ENCODE measurements at regions not wholly inside any gene's neighbourhood (a gene's known extent, or its start where the extent isn't known, plus 50 kb on each side); places are given as distances from the start of the nearest gene placed in this dataset.

- TF ChIP-seq NR1H2 (CRISPR knock-in tag; IDR thresholded peaks at IDR 0.05) (no peak), GRHL2 (CRISPR knock-in tag; IDR thresholded peaks at IDR 0.05; ENCODE audit: insufficient replicate concordance, severe bottlenecking) (no peak)
Measured at GRCh38 chr2:129254718-129255117, 724.7 kb upstream of the RAB6C start (continued).

DNA sequence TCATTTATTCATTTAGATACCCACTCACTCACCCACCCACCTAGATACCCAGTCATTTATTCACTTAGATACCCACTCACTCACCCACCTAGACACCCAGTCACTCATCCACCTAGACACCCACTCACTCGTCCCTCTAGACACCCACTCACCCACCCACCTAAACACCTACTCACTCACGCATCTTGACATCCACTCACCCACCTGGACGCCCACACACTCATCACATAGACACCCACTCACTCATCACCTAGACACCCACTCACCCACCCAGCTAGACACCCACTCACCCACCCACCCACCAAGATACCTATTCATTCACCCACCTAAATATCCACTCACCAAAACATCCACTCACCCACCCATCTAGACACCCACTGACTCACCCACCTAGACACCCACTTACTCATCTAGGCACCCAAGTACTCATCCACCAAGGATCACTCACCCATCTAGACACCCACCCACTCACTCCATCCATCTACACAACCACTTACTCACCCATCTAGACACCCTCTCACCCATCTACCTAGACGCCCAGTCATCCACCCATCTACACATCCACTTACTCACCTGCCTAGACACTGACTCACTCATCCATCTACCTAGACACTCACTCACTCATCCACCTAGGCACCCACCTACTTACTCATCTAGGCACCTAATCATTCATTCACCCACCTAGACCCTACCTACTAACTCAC is 723.7 kb upstream of the RAB6C start:
- Mint-ChIP-seq H3K4me1 (peaks cover 4% of the 10 kb centered on the region), H3K27ac (no peak overlapping the region), H3K4me3 (no peak overlapping the region), H3K36me3 (peaks cover 8% of the 10 kb centered on the region), H3K9me3 (peaks cover 35% of the 10 kb centered on the region), H3K27me3 (ENCODE audit: low read depth) (peaks cover 2% of the 10 kb centered on the region)
- DNase-seq (ENCODE audit: low spot score) (no peak), ATAC-seq (no peak)
- CTCF ChIA-PET: no interaction called here
- TF ChIP-seq FOXJ3 (CRISPR knock-in tag; IDR thresholded peaks at IDR 0.05; ENCODE audit: borderline replicate concordance): no peak
- TF ChIP-seq ZNF219 (CRISPR knock-in tag; IDR thresholded peaks at IDR 0.05; ENCODE audit: borderline replicate concordance): no peak
- no peak for TF ChIP-seq ZNF317 (CRISPR knock-in tag; IDR thresholded peaks at IDR 0.05; ENCODE audit: borderline replicate concordance, low read depth)
- TF ChIP-seq ELF4 (CRISPR knock-in tag; IDR thresholded peaks at IDR 0.05; ENCODE audit: low read depth): no peak
- no peak for TF ChIP-seq PRRX2 (CRISPR knock-in tag; IDR thresholded peaks at IDR 0.05)
- no peak for TF ChIP-seq TEAD1 (CRISPR knock-in tag; IDR thresholded peaks at IDR 0.05)
- TF ChIP-seq SP1 (CRISPR knock-in tag; conservative IDR thresholded peaks at IDR 0.05): no peak
- no peak for TF ChIP-seq TCF7 (CRISPR knock-in tag; IDR thresholded peaks at IDR 0.05; ENCODE audit: low read depth)
- TF ChIP-seq ZNF121 (CRISPR knock-in tag; IDR thresholded peaks at IDR 0.05): no peak
- no peak for TF ChIP-seq NR1H2 (CRISPR knock-in tag; IDR thresholded peaks at IDR 0.05)
- no peak for TF ChIP-seq AFF4 (CRISPR knock-in tag; IDR thresholded peaks at IDR 0.05; ENCODE audit: borderline replicate concordance)
- no peak for TF ChIP-seq KAT7 (CRISPR knock-in tag; IDR thresholded peaks at IDR 0.05; ENCODE audit: borderline replicate concordance)
- TF ChIP-seq FOXP1 (CRISPR knock-in tag; IDR thresholded peaks at IDR 0.05; ENCODE audit: borderline replicate concordance): no peak
- no peak for TF ChIP-seq ZNF416 (CRISPR knock-in tag; IDR thresholded peaks at IDR 0.05)
- TF ChIP-seq, protein P1, sequence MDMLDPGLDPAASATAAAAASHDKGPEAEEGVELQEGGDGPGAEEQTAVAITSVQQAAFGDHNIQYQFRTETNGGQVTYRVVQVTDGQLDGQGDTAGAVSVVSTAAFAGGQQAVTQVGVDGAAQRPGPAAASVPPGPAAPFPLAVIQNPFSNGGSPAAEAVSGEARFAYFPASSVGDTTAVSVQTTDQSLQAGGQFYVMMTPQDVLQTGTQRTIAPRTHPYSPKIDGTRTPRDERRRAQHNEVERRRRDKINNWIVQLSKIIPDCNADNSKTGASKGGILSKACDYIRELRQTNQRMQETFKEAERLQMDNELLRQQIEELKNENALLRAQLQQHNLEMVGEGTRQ (CRISPR knock-in tag; IDR thresholded peaks at IDR 0.05): no peak
- no peak for TF ChIP-seq SMAD3 (CRISPR knock-in tag; IDR thresholded peaks at IDR 0.05; ENCODE audit: borderline replicate concordance)
- POLR2A ChIA-PET: no interaction called here

GRCh38 chr2:129256642-129257041 is 722.8 kb upstream of the RAB6C start:
- ChIA-PET CTCF (no interaction called here), POLR2A (no interaction called here)
- TF ChIP-seq, protein P2, sequence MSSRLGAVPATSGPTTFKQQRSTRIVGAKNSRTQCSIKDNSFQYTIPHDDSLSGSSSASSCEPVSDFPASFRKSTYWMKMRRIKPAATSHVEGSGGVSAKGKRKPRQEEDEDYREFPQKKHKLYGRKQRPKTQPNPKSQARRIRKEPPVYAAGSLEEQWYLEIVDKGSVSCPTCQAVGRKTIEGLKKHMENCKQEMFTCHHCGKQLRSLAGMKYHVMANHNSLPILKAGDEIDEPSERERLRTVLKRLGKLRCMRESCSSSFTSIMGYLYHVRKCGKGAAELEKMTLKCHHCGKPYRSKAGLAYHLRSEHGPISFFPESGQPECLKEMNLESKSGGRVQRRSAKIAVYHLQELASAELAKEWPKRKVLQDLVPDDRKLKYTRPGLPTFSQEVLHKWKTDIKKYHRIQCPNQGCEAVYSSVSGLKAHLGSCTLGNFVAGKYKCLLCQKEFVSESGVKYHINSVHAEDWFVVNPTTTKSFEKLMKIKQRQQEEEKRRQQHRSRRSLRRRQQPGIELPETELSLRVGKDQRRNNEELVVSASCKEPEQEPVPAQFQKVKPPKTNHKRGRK (CRISPR knock-in tag; IDR thresholded peaks at IDR 0.05; ENCODE audit: borderline replicate concordance): no peak
- Mint-ChIP-seq H3K27ac (no peak overlapping the region), H3K27me3 (ENCODE audit: low read depth) (peaks cover 2% of the 10 kb centered on the region), H3K9me3 (peaks cover 40% of the 10 kb centered on the region), H3K4me3 (no peak overlapping the region), H3K4me1 (peaks cover 4% of the 10 kb centered on the region), H3K36me3 (peaks cover 8% of the 10 kb centered on the region)
- ATAC-seq (no peak), DNase-seq (ENCODE audit: low spot score) (no peak)
